Lower leg skin (tissue), 3 donors: ENCODE measurements at regions not wholly inside any gene's neighbourhood (a gene's known extent, or its start where the extent isn't known, plus 50 kb on each side); places are given as distances from the start of the nearest gene placed in this dataset.

Source experiments
- POLR2A ChIP-seq, 2 donors: fragments of 450-650 bp; IDR thresholded peaks; one replicate each; pipeline ENCODE4 v1.6.1; 2016 to 2017; ENCODE audit warnings: antibody characterized with exemption in 2 of 2, mild to moderate bottlenecking in 1 of 2, moderate library complexity in 1 of 2
- TF ChIP-seq, protein P1 (sequence below), 3 donors: fragments of 450-650 bp; IDR thresholded peaks; one replicate each; pipeline ENCODE4 v1.5.1; 2016; ENCODE audit warnings: antibody characterized with exemption in 3 of 3, mild to moderate bottlenecking in 3 of 3, moderate library complexity in 2 of 3

DNA sequence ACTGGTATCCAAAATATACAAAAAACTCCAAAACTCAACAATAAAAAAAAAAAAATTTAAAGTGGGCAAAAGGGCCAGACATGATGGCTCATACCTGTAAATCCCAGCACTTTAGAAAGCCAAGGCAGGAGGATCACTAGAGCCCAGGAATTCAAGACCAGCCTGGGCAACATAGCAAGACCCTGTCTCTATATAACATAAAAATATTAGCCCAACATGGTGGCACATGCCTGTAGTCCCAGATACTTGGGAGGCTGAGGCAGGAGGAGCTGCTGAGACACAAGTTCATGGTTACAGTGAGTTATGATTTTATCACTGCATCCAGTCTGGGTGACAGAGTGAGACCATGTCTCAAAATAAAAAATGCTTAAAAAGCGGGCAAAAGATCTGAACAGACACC lies 121.0 kb upstream of the BEND6 start:
- TF ChIP-seq, protein P1, sequence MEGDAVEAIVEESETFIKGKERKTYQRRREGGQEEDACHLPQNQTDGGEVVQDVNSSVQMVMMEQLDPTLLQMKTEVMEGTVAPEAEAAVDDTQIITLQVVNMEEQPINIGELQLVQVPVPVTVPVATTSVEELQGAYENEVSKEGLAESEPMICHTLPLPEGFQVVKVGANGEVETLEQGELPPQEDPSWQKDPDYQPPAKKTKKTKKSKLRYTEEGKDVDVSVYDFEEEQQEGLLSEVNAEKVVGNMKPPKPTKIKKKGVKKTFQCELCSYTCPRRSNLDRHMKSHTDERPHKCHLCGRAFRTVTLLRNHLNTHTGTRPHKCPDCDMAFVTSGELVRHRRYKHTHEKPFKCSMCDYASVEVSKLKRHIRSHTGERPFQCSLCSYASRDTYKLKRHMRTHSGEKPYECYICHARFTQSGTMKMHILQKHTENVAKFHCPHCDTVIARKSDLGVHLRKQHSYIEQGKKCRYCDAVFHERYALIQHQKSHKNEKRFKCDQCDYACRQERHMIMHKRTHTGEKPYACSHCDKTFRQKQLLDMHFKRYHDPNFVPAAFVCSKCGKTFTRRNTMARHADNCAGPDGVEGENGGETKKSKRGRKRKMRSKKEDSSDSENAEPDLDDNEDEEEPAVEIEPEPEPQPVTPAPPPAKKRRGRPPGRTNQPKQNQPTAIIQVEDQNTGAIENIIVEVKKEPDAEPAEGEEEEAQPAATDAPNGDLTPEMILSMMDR (IDR thresholded peaks at IDR 0.05) = no peak
- TF ChIP-seq POLR2A (IDR thresholded peaks at IDR 0.05) = no peak
